HT-29 (cell line): ENCODE measurements at regions not wholly inside any gene's neighbourhood (a gene's known extent, or its start where the extent isn't known, plus 50 kb on each side); places are given as distances from the start of the nearest gene placed in this dataset.
A peak's percentile ranks its signal among the peaks of the same experiment; 100 is the strongest.

Experiments used
- DNase-seq: peaks from one replicate; pipeline ENCODE4 v3.0.0-alpha.2; 2015; ENCODE audit warnings: low spot score

GRCh38 chr9:89721971-89722530 is 117.2 kb downstream of the GADD45G start:
- no peak for DNase-seq

- DNase-seq, result no peak
Measured at GRCh38 chr9:89722712-89723111, 117.9 kb downstream of the GADD45G start.

- DNase-seq, result no peak
Measured at GRCh38 chr9:89723469-89724100, 118.8 kb downstream of the GADD45G start.

- no peak for DNase-seq
Measured at GRCh38 chr9:89724659-89725058, 119.8 kb downstream of the GADD45G start.

GRCh38 chr9:89725271-89725670 is 120.5 kb downstream of the GADD45G start:
- no peak for DNase-seq

GRCh38 chr9:89729954-89730530 is 125.2 kb downstream of the GADD45G start:
- no peak for DNase-seq

GRCh38 chr9:89730715-89731114 is 125.9 kb downstream of the GADD45G start:
- DNase-seq, result peak; percentile 82

DNA sequence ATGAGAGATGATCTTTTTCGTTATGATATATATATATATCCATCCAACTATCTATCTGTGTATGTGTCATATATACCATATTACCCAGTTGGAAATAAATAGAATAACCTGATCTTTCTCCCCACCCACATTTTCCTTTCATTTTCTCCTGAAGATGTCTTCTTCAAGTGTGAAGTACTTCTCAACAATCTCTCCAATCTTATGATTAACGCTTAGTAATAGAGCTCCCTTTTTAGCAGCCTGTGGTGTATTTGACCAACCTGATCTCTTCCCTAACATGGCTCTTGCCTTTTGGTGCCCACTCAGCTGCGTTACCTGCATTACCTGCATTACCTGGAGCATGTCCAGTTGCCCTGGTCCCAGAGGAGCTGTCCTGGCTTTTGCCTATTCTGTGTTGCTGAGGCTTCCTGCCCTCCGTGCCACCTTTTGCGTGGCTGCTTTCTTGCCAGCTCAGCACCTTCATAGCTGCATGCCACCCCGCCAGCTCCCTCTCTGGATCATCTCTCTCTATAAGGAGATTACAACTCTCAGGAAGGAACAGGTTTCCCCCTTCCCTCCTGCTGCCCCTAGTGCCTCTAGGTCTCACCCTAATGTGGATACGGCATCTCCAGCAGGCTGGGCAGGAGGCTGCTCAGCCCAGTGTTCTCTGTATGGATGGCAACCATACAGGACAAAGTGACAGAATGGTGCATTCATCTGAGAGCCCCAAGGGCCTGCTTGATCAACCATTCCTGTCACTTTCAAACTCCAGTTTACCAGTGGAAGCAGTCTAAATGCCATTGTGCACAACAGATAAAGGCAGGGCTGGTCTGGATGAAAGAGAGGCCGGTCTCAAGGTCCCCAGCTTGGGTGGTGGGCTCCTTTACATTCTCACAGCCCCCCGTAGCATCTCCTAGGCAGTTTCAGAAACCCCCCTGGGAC is 126.7 kb downstream of the GADD45G start:
- peak; percentile 34 for DNase-seq

DNA sequence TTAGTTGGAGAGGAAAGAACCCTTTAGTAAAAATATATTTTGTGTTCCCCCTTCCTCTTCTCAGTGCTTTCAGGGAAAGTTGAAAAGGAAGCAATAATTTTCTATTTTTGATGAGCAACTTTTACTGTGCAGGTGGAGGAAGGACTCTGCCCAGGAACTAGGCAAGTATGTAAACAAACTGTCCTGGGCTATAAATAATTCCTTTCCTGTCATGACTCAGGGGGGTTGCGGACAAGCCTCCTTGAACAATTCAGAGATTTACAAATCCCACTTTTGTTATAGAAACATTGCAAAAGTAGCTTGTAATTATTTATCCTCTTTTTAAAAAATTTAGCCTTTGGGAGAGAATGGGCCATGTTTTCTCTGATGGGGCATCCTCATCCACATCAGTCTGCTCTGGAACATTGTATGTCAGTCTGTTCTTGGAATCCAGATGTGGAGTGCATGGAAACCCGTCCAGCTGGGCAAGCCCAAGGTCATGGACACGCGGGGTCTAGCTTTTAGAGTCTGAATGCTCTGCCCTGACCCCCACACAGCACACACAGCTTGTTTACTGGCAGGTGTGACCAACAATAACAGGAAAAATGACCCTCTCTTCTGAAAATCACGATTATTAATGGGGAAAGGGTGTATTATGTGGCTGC is 127.6 kb downstream of the GADD45G start:
- peak; percentile 59 for DNase-seq

- DNase-seq, result no peak
Measured at GRCh38 chr9:89732939-89733324, 128.1 kb downstream of the GADD45G start.

- no peak for DNase-seq
Measured at GRCh38 chr9:89734600-89735041, 129.8 kb downstream of the GADD45G start.

- no peak for DNase-seq
Measured at GRCh38 chr9:89738137-89738932, 133.5 kb downstream of the GADD45G start.

DNA sequence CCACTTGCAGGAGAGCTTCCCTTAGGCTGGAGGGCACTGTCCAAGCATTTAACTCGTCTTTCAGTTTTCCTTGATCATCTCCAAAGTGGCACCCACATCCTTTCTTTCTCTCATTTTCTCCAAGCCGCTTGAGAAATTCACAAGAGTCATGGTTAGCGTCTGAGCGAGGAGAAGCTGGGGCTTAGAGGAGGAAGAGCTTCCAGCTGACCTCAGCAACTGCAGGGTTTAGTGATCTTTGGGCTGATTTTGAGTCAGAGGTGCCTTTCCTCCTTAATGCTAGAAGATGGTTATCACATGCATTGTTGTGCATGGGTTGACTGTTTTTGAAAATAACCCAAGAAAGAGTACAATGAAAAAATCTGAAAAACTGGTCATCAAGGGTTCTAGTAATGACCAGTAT is 134.7 kb downstream of the GADD45G start:
- DNase-seq, result no peak

GRCh38 chr9:89739916-89740315 is 135.1 kb downstream of the GADD45G start:
- DNase-seq, result no peak

DNA sequence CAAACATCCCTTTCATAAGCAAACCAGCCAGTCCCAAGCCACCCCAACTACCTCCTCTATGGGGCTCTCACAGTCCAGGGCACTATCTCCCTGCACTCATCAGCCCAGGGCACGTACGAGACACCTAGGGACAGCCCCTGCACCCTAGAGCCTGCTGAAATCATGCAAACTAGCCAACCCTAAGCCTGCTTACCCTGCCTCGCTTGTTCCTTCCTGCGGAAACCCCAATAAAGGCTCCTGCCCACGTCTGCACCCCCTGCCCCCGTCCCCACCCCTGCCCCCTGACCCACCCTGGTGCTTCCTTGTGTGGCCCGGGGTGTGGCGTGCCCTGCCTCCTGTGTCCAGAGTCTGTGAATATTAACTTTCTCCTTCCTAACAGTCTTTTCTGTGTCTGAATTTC is 135.9 kb downstream of the GADD45G start:
- no peak for DNase-seq

- DNase-seq, result no peak
Measured at GRCh38 chr9:89742660-89743059, 137.8 kb downstream of the GADD45G start.

DNA sequence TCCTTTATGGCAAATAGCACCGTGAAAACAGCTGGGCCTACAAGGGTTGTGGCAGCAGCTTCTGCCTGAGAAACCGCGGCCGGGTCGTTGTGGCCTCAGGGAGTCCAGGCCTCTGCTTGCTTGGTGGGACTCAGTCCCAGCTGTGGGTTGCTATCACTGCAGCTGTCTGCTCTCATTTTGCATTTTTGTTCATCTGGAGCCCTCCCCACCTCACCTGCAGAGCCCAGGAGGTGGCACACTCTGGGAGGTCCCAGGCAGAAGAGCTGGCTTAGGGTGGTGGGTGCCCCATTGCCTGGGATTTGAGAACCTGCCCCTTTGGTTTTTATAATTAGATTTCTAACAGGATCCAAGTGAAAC is 138.4 kb downstream of the GADD45G start:
- no peak for DNase-seq

DNA sequence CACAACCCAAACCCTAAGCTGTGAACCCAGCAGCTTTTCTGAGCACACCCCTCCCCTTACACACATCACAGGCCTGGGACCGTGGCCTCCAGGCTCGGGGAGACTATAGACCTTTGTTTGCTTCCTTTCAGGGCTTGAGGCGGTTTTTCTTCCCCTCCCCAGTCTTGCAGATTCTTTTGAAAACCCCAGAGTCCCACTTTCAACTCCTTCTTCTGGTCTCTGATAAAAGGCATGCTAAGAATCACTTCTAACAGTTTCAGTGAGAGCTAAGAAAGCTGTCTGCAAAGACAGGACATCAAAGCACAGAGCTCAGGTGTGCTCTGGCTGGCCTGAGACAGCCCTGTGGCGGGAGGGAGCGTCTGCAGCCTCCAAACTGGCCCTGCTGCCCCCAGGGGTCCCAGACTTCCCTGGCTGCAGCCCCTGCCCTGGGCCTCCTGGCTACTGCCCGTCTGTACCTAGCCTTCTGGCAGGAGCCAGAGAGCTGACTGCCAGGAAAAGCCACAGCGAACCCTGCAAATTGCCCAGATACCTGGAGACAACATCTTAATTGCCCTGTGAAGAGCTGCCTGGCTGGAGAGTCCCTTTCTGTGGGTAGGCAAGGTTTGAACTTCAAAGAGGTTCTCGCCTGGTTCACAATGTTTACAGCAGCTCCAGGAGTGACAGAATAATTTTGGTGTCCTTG is 138.9 kb downstream of the GADD45G start:
- DNase-seq, result no peak

GRCh38 chr9:89744255-89744648 is 139.4 kb downstream of the GADD45G start:
- DNase-seq, result no peak

GRCh38 chr9:89744730-89745129 is 139.9 kb downstream of the GADD45G start:
- DNase-seq, result no peak
